NB4 (cell line): ENCODE measurements at regions not wholly inside any gene's neighbourhood (a gene's known extent, or its start where the extent isn't known, plus 50 kb on each side); places are given as distances from the start of the nearest gene placed in this dataset.

Source experiments
- POLR2A ChIP-seq: IDR thresholded peaks from 2 replicates; pipeline ENCODE4 v1.6.1; 2011; ENCODE audit warnings: mild to moderate bottlenecking; ENCODE audit not compliant: insufficient read length; ENCODE audit errors: extremely low read depth
- TF ChIP-seq, protein P1 (sequence below): IDR thresholded peaks from one replicate; pipeline ENCODE4 v1.5.1; 2012; ENCODE audit warnings: low read depth, low read length

DNA sequence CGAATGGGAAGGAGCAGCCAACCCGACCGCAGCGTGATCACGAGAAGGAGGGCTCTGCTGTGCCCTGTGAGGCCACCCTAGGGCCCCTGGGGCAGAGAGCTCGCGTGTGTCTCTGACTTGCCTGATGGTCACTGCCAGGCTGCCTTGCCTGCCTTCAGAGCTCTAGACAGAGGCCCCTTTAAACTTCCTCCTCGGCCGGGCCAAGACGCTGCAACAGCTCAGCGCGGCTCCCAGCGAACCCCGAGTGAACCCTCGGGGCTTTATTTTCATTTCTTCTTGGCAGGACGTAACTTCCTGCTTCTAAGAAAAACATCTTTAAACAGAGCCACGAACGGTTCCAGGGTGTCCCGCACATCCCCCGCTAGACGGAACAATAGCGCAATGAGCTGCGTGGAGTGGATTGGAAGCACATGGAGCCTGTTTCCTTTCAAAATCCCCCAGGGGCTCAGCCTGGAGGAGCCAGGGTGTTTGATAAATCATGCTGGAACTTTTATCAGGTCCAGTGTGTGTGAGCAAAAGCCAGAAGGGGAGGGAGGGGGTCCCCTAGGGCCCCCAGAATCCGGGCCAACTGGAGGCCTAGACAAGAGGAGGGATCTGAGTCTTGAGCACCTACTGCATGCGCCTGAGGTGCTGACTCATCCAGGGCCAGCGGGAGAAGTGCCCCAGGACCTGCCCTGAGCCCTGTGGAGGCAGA lies 134.1 kb upstream of the GDF10 start:
- TF ChIP-seq, protein P1, sequence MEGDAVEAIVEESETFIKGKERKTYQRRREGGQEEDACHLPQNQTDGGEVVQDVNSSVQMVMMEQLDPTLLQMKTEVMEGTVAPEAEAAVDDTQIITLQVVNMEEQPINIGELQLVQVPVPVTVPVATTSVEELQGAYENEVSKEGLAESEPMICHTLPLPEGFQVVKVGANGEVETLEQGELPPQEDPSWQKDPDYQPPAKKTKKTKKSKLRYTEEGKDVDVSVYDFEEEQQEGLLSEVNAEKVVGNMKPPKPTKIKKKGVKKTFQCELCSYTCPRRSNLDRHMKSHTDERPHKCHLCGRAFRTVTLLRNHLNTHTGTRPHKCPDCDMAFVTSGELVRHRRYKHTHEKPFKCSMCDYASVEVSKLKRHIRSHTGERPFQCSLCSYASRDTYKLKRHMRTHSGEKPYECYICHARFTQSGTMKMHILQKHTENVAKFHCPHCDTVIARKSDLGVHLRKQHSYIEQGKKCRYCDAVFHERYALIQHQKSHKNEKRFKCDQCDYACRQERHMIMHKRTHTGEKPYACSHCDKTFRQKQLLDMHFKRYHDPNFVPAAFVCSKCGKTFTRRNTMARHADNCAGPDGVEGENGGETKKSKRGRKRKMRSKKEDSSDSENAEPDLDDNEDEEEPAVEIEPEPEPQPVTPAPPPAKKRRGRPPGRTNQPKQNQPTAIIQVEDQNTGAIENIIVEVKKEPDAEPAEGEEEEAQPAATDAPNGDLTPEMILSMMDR = no peak
- peak; percentile 44 for TF ChIP-seq POLR2A
